ENCODE measurements at regions not wholly inside any gene's neighbourhood (a gene's known extent, or its start where the extent isn't known, plus 50 kb on each side); places are given as distances from the start of the nearest gene placed in this dataset.

DNA sequence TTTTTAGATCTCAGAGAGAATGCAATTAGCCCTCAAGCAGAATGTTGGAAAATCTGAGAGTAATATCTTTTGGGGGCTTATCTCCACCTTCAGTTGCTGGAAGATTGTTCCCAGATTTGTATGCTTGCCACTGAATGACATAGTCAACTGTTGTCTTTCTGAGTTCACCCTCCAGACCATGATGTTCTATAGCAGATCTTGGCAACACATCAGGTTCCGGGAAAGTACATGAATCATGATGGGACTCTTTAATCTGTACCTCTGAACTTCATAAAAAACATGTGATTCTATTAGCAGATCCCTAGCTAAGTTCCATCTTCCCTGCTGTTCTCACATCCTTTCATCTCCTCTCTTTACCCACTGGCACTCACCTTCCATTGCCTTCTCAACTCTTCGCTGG, 68.9 kb downstream of the PLCE1 start:
- DNase-seq (ENCODE audit: low read depth, low spot score) (no peak), ATAC-seq (no peak)
- no peaks in the 10 kb centered on the region for H3K27me3 ChIP-seq (ENCODE audit: control insufficient read depth, insufficient read depth, low read length)
- peaks cover 19% of the 10 kb centered on the region; the same call in 1 of the 2 replicates for H3K4me1 ChIP-seq (ENCODE audit: control insufficient read depth, insufficient read depth, low read length)
- no peaks in the 10 kb centered on the region for H3K36me3 ChIP-seq (ENCODE audit: control insufficient read depth, insufficient read depth, low read length)
- no TSS peak for BruUV-seq (replicated peaks)
- CTCF ChIA-PET = no interaction called here
- H3K27ac ChIP-seq (ENCODE audit: low read length) = no peak overlapping the region
- POLR2A ChIA-PET = no interaction called here
- H3K4me3 ChIP-seq (ENCODE audit: low read depth in 2 of 2, low read length in 2 of 2) = no peak overlapping the region
- intact Hi-C loops (cut with micrococcal nuclease; ENCODE audit: unreplicated experiment) = no loop called here
- in situ Hi-C loops (cut with HindIII; ENCODE audit: low pct_unique_long_range_greater_than_20kb, low sequenced_read_pairs) = no loop called here
- TF ChIP-seq POLR2AphosphoS5 (IDR thresholded peaks at IDR 0.05; ENCODE audit: low read depth, low read length) (no peak), TCF7L2 (IDR thresholded peaks at IDR 0.05; ENCODE audit: low read depth, low read length) (no peak), SIN3A (IDR thresholded peaks at IDR 0.05; ENCODE audit: borderline replicate concordance, insufficient read depth, low read depth, low read length) (no peak)
- TF ChIP-seq, protein P1, sequence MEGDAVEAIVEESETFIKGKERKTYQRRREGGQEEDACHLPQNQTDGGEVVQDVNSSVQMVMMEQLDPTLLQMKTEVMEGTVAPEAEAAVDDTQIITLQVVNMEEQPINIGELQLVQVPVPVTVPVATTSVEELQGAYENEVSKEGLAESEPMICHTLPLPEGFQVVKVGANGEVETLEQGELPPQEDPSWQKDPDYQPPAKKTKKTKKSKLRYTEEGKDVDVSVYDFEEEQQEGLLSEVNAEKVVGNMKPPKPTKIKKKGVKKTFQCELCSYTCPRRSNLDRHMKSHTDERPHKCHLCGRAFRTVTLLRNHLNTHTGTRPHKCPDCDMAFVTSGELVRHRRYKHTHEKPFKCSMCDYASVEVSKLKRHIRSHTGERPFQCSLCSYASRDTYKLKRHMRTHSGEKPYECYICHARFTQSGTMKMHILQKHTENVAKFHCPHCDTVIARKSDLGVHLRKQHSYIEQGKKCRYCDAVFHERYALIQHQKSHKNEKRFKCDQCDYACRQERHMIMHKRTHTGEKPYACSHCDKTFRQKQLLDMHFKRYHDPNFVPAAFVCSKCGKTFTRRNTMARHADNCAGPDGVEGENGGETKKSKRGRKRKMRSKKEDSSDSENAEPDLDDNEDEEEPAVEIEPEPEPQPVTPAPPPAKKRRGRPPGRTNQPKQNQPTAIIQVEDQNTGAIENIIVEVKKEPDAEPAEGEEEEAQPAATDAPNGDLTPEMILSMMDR (IDR thresholded peaks at IDR 0.05) = no peak
- TF ChIP-seq, protein P2, sequence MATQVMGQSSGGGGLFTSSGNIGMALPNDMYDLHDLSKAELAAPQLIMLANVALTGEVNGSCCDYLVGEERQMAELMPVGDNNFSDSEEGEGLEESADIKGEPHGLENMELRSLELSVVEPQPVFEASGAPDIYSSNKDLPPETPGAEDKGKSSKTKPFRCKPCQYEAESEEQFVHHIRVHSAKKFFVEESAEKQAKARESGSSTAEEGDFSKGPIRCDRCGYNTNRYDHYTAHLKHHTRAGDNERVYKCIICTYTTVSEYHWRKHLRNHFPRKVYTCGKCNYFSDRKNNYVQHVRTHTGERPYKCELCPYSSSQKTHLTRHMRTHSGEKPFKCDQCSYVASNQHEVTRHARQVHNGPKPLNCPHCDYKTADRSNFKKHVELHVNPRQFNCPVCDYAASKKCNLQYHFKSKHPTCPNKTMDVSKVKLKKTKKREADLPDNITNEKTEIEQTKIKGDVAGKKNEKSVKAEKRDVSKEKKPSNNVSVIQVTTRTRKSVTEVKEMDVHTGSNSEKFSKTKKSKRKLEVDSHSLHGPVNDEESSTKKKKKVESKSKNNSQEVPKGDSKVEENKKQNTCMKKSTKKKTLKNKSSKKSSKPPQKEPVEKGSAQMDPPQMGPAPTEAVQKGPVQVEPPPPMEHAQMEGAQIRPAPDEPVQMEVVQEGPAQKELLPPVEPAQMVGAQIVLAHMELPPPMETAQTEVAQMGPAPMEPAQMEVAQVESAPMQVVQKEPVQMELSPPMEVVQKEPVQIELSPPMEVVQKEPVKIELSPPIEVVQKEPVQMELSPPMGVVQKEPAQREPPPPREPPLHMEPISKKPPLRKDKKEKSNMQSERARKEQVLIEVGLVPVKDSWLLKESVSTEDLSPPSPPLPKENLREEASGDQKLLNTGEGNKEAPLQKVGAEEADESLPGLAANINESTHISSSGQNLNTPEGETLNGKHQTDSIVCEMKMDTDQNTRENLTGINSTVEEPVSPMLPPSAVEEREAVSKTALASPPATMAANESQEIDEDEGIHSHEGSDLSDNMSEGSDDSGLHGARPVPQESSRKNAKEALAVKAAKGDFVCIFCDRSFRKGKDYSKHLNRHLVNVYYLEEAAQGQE (IDR thresholded peaks at IDR 0.05; ENCODE audit: insufficient read depth in 1 of 2, low read depth in 2 of 2, low read length in 1 of 2) = no peak
- H3K9me3 ChIP-seq (ENCODE audit: control insufficient read depth, insufficient read depth, low read depth, low read length) = no peaks in the 10 kb centered on the region

DNA sequence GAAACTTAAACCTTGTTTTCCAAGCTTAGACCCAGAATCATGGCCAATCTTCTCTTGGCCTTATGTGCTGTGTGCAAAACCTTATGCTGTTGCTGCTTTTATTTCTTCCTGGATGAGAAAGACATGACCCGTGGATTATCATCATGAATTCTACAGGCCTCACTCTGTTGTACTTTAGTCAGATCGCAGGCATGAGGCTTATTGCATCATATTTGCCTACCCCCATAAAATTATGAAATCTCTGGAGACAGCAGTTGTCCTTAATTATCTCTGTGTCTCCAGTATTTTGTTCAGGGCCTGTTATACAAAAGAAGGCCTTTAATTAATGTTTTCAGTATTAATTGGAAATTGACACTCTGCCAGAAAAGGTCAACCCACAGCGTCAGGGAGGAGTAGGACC, 71.6 kb downstream of the PLCE1 start:
- intact Hi-C loops (cut with micrococcal nuclease; ENCODE audit: unreplicated experiment) = no loop called here
- Histone ChIP-seq H3K36me3 (ENCODE audit: control insufficient read depth, insufficient read depth, low read length) (no peaks in the 10 kb centered on the region), H3K27ac (ENCODE audit: low read length) (no peak overlapping the region), H3K9me3 (ENCODE audit: control insufficient read depth, insufficient read depth, low read depth, low read length) (no peaks in the 10 kb centered on the region), H3K27me3 (ENCODE audit: control insufficient read depth, insufficient read depth, low read length) (no peaks in the 10 kb centered on the region), H3K4me1 (ENCODE audit: control insufficient read depth, insufficient read depth, low read length) (peaks cover 14% of the 10 kb centered on the region; the same call in 1 of the 2 replicates), H3K4me3 (ENCODE audit: low read depth in 2 of 2, low read length in 2 of 2) (no peak overlapping the region)
- ChIA-PET POLR2A (no interaction called here), CTCF (no interaction called here)
- in situ Hi-C loops (cut with HindIII; ENCODE audit: low pct_unique_long_range_greater_than_20kb, low sequenced_read_pairs) = no loop called here
- DNase-seq (ENCODE audit: low read depth, low spot score) = no peak
- ATAC-seq = no peak
- BruUV-seq (replicated peaks) = no TSS peak
- TF ChIP-seq TCF7L2 (IDR thresholded peaks at IDR 0.05; ENCODE audit: low read depth, low read length) = no peak
- TF ChIP-seq, protein P2 (IDR thresholded peaks at IDR 0.05; ENCODE audit: insufficient read depth in 1 of 2, low read depth in 2 of 2, low read length in 1 of 2) = no peak
